Astrocyte (in vitro differentiated cells and primary cell): ENCODE measurements at regions not wholly inside any gene's neighbourhood (a gene's known extent, or its start where the extent isn't known, plus 50 kb on each side); places are given as distances from the start of the nearest gene placed in this dataset.

Experiments used
- CTCF ChIP-seq: IDR thresholded peaks from 2 replicates; pipeline ENCODE4 v1.5.1; 2011; ENCODE audit warnings: low read depth, mild to moderate bottlenecking, inconsistent platforms, low read length, moderate library complexity; ENCODE audit not compliant: insufficient read depth
- EZH2 ChIP-seq: IDR thresholded peaks from 2 replicates; pipeline ENCODE4 v1.6.1; 2012; ENCODE audit warnings: mild to moderate bottlenecking, low read length, inconsistent platforms; ENCODE audit not compliant: insufficient read depth

- TF ChIP-seq CTCF (no peak), EZH2 (no peak)
Measured at GRCh38 chr1:67978890-67979516, 71.4 kb downstream of the DIRAS3 start.
